GM06990 (cell line): ENCODE measurements at regions not wholly inside any gene's neighbourhood (a gene's known extent, or its start where the extent isn't known, plus 50 kb on each side); places are given as distances from the start of the nearest gene placed in this dataset.

Experiments used
- DNase-seq: peaks from one replicate; pipeline ENCODE4 v3.0.0-alpha.2; 2011; ENCODE audit not compliant: insufficient read length; ENCODE audit errors: extremely low read depth
- H3K27me3 ChIP-seq: replicated peaks from 2 replicates; pipeline ENCODE4 v1.6.0; 2011; ENCODE audit warnings: low read length; ENCODE audit not compliant: control insufficient read depth, insufficient read depth
- H3K36me3 ChIP-seq: 2 replicates; pipeline ENCODE4 v1.5.1; 2011; ENCODE audit warnings: low read length; ENCODE audit not compliant: control insufficient read depth, insufficient read depth
- H3K4me3 ChIP-seq: replicated peaks from 2 replicates; pipeline ENCODE4 v1.5.1; 2011; ENCODE audit warnings: low read depth, mild to moderate bottlenecking, control low read depth, low read length
- TF ChIP-seq, protein P1 (sequence below): IDR thresholded peaks from 2 replicates; pipeline ENCODE4 v1.5.1; 2011; ENCODE audit warnings: low read length, control low read depth, mild to moderate bottlenecking, inconsistent platforms; ENCODE audit not compliant: insufficient read depth, poor library complexity, severe bottlenecking

DNA sequence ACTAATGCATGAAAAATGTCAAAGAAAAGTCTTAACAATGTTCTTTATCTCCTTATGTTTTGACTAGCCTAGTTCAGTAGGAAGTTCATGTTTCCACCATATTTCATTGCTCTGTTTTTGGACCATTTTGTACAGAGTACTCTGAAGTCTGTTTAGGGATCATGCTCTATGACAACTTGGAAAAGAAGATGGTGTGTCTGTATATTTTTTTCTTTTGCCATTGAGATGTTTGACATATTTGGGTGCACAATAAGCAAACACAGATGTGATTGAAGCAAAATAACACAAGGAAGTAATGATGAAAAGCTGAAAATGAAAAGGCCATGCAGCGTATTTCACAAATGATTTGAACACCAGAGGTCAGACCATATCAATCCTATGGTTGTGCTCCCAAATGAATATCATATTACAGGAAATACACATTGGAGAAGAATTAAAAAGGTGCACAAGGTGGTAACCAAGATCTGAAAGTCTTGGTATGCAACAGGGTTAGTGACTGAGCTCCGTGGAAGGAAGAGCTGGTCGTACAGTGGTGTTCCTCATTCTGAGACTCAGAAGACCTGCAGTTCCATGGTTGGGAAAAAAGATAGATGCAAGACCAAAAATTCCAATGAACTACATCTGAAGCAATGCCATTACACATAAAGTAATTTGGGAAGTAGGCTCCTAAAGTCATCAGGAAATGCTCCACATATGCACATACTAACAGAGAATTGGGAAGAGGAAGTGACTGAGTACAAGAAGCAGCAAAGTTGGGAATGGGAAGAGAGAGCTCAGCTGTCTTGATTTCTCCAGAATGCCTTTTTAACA lies 463.5 kb downstream of the LMO4 start:
- TF ChIP-seq, protein P1, sequence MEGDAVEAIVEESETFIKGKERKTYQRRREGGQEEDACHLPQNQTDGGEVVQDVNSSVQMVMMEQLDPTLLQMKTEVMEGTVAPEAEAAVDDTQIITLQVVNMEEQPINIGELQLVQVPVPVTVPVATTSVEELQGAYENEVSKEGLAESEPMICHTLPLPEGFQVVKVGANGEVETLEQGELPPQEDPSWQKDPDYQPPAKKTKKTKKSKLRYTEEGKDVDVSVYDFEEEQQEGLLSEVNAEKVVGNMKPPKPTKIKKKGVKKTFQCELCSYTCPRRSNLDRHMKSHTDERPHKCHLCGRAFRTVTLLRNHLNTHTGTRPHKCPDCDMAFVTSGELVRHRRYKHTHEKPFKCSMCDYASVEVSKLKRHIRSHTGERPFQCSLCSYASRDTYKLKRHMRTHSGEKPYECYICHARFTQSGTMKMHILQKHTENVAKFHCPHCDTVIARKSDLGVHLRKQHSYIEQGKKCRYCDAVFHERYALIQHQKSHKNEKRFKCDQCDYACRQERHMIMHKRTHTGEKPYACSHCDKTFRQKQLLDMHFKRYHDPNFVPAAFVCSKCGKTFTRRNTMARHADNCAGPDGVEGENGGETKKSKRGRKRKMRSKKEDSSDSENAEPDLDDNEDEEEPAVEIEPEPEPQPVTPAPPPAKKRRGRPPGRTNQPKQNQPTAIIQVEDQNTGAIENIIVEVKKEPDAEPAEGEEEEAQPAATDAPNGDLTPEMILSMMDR: no peak
- Histone ChIP-seq H3K4me3 (no peak overlapping the region), H3K27me3 (no peaks in the 10 kb centered on the region; the same call in 1 of the 2 replicates), H3K36me3 (no peaks in the 10 kb centered on the region)
- no peak for DNase-seq

DNA sequence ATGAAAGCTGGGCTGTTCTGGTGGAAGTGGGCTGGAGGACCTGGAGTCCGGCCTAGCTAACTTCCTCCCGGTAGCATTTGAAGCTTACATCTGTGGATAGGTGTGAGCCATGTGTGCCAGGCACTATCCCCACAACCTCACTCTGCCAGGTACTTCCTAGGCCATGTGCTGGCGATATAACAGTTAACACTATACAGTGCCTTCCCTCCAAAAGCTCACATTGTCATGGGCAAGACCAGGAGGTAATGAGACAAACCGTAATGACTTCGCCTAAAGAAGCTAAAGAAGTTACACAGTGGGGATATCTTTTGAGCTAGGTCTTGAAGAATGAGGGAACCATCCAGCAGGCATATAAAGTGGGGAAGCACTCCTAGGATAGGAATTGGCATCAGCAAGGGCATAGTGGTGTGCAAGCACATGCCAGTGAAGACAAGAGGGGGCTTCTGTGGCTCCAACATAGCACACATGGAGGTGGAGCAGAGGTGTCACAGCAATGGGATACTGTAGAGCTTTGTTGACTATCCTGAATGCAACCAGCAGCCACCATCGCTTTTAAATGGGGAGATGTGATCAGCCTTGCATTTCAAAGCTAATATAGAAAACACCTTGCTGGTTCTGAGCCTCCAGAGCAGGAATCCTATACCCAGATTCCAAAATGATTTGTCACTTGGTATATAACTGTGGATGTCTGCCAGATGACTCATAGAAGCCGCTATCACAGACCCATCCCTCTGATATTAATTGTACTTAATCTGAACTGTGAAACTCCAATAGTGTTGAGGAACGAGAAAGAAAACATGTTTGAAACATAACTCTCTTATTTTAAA lies 466.3 kb downstream of the LMO4 start:
- DNase-seq: no peak
- Histone ChIP-seq H3K27me3 (no peaks in the 10 kb centered on the region; the same call in 1 of the 2 replicates), H3K36me3 (no peaks in the 10 kb centered on the region), H3K4me3 (no peak overlapping the region)
- TF ChIP-seq, protein P1: no peak

DNA sequence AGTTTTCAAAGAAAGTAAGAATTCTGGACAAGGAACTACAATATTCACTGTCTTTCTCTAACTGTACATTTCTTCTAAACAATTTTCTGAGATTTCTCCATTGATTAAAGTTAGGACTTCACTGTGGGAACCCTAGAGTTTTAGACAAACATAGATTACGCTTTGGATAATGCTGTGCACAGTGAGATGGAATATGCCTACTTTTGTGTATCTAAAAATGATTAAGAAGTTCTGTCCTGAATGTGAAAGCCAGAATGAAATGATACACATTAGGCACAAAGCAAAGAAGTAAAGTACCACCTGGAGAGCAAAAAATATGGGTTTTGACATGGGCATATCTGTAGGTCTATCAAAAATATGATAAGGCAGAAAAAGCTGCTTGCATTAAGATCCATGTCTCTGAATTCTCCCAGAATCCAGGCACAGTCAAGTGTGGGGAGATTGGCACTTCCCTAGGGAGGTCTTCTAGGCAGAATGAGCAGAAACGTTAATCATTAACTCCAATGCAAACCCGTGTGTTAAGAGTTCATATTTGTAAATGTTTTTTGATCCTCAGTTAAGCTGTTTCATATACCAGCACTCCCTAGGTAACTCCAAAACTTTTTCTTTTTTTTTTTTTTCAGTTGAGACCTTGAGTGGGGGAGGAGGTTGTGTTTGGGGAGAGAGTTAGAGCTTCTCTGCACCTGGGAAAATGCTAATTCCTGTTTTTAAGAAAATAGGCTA lies 467.1 kb downstream of the LMO4 start:
- H3K4me3 ChIP-seq: no peak overlapping the region
- no peaks in the 10 kb centered on the region; the same call in 1 of the 2 replicates for H3K27me3 ChIP-seq
- TF ChIP-seq, protein P1: no peak
- no peaks in the 10 kb centered on the region for H3K36me3 ChIP-seq
- no peak for DNase-seq

DNA sequence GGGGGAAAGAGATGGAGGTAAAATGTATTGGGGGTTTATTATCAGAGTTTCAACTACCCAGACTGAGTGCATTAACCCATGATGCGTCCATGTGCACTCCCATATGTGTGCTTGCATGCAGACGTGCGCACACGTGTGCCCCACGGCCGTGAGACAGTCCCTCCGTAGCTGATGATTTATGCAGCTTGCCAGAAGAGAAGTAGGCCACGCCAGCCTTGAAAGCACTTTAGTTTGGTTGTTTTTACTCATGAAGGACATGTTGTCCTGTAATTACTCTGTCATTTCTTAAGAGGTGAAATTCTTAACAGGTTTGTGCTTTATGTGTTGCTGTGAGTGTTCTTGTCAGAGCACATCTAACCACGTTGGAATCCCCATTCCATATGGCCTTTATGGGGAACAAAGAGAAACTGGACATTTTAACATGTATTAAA lies 467.8 kb downstream of the LMO4 start:
- DNase-seq: no peak
- Histone ChIP-seq H3K4me3 (no peak overlapping the region), H3K36me3 (no peaks in the 10 kb centered on the region), H3K27me3 (no peaks in the 10 kb centered on the region; the same call in 1 of the 2 replicates)
- TF ChIP-seq, protein P1: no peak

DNA sequence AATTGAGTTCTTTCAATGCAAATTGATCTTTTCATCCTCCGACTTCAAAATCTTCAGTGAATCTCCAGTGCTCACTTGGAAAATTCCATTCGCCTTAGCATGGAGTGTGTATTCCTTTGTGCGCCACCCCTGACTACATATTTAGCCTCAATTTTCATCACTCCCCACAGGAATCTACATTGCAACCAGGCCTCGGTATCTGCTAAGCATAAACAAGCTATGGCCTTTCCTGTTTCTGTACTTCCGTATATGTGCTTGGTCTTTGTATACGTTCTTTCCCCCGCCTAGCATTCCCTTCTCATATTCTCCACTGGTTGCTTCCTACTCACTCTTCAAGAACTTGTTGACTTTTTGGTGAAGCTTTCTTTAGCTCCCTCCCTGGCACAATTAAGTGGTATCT lies 470.8 kb downstream of the LMO4 start:
- H3K36me3 ChIP-seq: no peaks in the 10 kb centered on the region
- DNase-seq: no peak
- TF ChIP-seq, protein P1: no peak

More for the DNA sequence above, 470.8 kb downstream of the LMO4 start:
- Histone ChIP-seq H3K4me3 (no peak overlapping the region), H3K27me3 (no peaks in the 10 kb centered on the region; the same call in 1 of the 2 replicates)
